ENCODE measurements at regions not wholly inside any gene's neighbourhood (a gene's known extent, or its start where the extent isn't known, plus 50 kb on each side); places are given as distances from the start of the nearest gene placed in this dataset.

DNA sequence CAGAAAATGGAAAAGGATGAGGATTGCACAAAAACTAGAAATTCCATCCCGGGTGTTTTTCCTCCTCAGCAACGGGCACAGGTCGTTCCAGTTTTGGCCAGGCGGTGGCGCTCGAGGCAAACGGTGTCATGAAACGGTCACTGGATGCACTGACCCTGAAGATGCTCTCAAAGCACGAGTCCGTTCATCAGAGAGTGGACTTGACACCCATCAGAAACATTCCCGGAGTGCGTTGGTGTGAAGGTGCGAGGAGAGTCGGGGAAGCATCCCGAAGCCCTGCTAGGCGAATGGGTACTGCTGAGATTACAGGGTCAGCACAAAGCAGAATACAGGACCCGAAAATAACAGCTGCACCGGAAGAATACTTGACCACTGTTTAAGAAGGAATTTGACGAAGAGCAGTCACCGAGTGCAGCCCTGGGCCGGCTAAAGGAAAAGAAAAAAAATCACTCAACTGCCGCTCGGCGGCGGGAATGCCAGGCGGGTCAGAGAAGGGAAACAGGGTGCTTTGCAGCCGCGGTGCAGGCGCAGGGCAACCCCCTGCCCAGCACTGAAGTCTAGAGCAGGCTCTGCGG lies 71.7 kb upstream of the ETS2 start:
- in situ Hi-C loops (cut with MboI; ENCODE audit: low sequenced_read_pairs) = no loop called here

DNA sequence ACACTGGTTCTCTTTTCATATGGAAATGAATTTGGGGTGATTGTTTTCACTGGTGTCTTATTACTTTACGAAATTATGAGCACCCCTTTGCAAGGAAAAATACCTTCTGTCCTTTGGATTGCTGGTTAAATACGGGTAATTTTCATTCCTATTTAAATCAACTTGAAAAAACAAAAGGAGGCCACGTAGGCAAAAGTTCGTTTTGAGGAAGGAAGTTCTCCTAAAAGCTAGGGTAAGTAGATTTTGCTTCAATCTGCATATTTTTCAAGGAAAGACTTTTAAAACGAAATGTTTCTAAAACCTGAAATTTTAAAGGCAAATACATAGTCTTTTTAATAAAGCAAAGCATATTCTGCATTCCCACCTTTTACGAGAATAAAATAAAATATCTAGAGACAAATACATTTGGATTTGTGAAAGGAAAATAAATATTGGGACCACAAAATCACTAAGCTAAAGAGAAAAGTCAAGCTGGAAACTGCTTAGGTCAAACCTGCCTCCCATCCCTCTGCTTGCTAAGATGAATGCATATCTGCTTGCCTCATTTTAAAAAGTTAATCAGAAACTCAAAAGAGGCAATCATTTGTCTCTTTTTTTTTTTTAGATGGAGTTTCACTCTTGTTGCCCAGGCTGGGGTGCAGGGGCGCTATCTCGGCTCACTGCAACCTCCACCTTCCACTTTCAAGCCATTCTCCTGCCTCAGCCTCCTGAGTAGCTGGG lies 70.9 kb upstream of the ETS2 start:
- in situ Hi-C loops (cut with MboI; ENCODE audit: low sequenced_read_pairs) = no loop called here

DNA sequence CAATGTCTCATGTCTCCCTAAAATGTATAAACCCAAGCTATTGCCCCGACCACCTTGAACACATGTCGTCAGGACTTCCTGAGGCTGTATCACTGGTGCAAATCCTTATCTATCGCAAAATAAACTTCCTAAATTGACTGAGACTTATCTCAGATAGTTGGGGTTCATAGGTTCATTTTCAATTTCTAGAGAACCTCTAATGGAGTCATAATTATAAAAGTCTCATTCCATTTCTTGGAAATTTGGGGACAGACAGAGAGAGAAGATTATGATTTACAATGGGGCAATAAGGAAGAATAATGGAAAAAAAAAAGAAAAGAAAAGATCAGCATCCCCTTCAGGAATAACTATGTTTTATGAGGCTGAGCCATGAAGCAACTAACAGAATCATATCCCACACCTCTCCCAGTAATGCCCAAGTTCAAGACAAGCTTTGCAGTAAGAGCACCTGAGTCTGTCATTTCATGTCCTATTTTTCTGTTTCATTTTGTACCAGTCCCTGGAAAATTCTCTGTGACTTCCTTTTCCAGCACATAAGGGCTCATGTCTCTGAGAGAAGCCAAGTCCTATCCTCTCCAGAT lies 70.0 kb upstream of the ETS2 start:
- in situ Hi-C loops (cut with MboI; ENCODE audit: low sequenced_read_pairs) = no loop called here

DNA sequence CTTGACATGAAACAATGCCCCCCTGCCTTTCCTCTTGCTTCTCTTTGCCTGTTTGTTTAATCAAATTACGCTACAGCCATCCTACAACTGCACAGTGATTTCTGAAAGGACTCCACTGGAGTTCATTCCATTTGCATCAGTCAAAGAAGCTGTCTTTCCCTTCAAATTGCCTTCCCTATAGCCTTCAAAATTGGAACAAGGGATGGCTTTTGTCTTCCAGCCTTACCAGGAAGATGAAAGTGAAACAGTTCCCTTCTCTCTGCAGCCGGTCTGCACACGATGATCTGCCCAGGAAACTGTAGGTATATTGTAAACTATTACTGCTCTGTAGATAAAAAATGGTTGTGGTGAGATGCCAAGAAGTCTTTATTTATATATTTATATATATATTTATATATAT lies 65.6 kb upstream of the ETS2 start:
- in situ Hi-C loops (cut with MboI; ENCODE audit: low sequenced_read_pairs) = loop anchor here (10.0 kb wide), 1 partner anchor 385 kb away; no protein-coding TSS in a partner anchor

DNA sequence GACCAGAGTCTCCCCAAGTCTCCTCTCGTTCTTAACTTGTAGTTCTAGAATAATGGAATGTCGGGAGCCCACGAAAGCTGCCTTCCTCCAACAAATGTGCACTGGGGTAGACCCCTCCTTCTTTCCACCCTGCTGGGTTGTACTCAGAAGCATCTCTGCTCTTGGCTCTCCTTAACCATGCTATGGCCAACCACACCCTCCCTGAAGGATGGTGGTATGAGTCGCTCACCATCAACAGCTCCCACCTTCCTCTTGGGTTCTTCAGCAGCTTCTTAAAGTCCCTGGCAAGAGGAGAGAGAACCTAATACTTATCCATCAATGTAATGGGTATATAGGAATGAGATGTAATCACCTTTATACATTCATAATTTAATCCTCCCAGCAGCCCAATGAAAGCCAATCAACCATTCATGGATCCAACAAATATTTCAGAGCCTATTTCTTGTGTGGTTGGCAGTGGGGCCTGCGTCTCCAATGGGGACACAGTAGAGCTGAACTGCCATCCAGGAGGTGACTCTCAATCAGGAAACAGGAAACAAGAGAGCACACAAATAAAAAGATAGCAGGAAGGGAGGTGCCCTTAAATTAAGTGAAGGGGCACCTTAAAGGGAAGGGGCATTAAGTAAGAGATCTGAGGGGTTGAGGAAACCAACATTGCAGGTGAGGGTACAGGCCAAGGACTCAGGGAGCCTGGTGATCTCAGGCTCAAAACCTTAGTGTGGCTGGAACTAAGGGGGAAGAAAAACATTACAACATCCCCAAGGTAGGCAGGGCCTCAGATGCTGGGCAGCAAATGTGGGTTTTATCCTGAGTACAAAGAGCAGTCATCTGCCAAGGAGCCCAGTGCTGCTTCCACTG lies 64.4 kb upstream of the ETS2 start:
- in situ Hi-C loops (cut with MboI; ENCODE audit: low sequenced_read_pairs) = loop anchor here (10.0 kb wide), 1 partner anchor 383 kb away; no protein-coding TSS in a partner anchor

DNA sequence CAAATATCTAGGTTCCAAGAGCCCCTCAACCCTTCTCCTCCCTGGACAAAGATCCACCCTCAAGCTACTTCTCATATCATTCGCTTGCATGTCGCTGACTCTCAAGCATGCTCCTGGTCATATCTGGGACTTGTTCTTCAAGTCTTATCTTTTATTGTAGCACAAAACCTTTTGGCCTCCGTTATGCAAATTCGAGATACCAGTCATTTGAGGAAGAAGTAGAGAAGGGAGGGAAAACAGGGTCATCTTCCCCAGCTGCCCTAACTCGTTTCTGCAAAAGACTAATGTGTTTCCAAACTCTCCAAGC lies 63.8 kb upstream of the ETS2 start:
- in situ Hi-C loops (cut with MboI; ENCODE audit: low sequenced_read_pairs) = loop anchor here (10.0 kb wide), 1 partner anchor 383 kb away; no protein-coding TSS in a partner anchor

DNA sequence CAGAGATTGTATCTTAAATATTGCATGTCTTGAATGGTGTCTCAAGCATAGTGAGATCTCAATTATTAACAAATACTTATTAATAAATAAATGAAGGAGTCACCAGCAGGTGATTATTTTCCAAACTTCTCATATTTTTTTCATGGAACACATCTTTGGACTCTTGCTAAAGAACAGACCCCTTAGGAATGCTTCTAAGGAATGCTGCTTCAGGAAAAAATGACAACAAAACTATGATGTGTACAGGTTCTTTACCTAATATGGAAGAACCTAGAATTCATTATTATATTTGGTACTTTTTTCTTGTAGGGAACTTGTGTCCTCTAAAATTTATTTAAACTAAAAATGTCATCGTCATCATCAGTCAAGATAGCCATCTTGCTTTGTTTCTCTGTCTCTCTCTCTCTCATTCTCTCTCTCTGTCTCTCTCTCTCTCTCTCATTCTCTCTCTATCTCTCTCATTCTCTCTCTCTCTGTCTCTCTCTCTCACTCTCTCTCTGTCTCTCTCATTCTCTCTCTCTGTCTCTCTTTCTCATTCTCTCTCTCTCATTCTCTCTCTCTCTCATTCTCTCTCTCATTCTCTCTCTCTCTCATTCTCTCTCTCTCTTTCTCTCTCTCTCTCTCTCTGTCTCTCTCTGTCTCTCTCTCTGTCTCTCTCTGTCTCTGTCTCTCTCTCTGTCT lies 63.0 kb upstream of the ETS2 start:
- in situ Hi-C loops (cut with MboI; ENCODE audit: low sequenced_read_pairs) = loop anchor here (10.0 kb wide), 1 partner anchor 382 kb away; no protein-coding TSS in a partner anchor

DNA sequence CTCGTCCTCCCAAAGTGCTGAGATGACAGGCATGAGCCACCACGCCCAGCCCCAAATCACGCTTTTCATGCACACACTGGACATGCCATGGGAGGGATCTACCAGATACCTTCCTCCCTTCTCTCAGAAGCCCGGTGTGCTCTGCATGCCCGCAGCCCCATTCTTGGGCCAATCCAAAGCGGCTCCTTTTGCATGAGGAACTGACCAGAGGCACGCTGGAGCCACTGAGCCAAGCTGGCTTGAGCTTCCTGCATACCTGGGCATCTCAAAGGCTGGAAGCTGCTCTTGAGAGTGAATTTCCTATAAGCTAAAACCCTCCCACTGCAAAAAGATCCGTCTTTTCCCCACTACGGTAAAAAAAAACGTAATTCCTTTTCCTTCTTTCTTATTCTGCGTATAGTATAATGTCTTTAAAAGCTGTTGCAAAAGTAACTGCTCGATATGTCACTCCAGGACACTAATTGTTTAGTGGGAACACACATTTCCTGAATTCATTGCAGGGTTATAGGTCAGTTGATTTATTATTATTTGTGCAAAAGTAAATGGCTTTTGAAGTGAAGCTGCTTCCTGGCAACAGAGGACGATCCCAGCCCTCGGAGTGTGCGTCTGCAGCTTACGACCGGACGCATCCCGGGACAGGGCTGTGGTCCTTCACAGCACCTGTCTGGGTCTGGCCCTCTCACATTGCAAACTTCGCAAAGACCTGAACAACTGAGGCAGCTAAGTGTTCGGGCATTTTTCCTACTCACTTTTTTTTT lies 61.8 kb upstream of the ETS2 start:
- in situ Hi-C loops (cut with MboI; ENCODE audit: low sequenced_read_pairs) = loop anchor here (10.0 kb wide), 1 partner anchor 381 kb away; no protein-coding TSS in a partner anchor

DNA sequence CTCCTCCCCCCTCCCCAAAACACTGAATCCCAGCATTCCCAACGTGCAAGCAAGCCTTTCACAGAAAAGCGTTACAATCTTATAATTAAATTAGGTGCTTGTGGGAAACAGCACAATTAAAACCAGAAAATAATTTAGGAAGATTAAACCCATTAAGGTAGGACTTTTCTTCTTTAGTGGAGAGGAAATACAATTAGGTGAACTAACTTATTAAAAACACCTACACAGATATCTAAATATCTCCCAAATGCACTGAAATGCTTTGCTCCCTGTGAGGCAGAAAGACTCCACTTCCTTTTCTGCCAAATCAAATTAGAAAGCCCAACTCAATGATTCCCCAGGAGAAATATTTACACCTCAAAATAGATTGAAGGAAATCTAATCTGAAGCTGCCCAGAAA lies 60.9 kb upstream of the ETS2 start:
- in situ Hi-C loops (cut with MboI; ENCODE audit: low sequenced_read_pairs) = loop anchor here (10.0 kb wide), 1 partner anchor 380 kb away; no protein-coding TSS in a partner anchor

DNA sequence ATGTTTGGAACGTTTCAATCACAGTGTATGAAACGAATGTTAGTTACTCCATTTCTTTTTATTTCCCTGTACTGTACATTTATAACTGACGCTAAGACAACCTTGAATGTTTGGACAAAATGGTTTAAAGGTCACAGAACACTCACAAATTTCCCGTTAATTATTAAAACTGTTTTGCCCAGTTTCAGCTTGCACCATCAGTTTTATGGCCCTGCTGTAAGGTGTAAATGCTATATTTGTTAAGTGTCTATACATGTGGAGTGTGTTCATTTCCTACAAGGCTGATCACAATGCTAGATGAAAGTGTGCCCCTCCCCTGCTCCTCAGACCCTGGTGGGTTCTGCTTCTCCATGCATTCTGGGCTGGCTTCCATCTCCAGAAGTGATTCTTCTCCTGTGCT lies 57.9 kb upstream of the ETS2 start:
- in situ Hi-C loops (cut with MboI; ENCODE audit: low sequenced_read_pairs) = loop anchor here (10.0 kb wide), 1 partner anchor 377 kb away; no protein-coding TSS in a partner anchor

DNA sequence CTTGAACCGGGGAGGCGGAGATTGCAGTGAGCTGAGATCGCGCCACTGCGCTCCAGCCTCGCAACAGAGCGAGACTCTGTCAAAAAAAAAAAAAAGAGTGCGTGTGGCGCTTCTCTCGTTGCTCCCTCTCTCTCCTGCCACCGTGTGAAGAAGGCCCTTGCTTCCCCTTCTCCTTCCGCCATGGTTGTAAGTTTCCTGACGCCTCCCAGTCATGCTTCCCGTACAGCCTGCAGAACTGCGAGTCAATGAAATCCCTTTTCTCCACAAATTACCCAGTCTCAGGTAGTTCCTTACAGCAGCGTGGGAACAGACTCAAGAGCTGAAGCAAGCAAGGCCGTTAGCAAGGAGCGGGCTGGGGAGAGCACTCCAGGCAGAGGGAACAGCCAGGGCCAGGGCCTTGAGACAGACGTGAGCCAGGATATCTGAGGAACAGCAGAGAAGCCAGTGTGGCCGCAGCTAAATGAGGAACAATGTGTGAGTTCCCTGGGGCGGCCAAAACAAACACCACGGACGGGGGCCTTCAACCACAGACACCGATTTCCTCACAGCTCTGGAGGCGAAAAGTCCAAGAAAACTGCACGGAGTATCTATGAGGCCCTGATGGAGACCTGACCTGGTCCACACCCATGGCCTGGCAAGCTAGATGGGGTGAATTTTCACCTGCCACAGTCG lies 54.2 kb upstream of the ETS2 start:
- in situ Hi-C loops (cut with MboI; ENCODE audit: low sequenced_read_pairs) = no loop called here

DNA sequence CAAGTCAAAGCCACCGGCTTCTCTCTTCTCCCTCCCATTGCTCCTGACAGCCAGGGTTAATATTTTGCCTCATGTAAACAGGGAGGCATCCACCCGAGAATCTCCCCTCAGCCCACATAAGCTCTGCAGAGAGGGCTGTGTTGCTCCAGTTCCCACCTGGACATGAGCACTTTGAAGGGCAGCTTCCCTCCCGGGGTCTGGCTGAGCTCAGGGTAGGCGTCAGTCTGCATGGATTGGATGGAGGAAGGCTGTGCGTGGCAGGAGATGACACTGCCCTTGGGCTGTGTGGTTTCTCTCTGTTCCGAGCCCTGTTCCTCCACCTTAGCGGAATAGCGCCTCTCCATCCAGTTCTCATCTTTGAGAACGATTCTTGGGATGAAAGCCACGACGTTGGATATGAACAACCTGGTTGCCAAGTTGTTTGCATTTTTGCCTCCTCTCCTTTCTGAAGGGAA lies 53.7 kb upstream of the ETS2 start:
- in situ Hi-C loops (cut with MboI; ENCODE audit: low sequenced_read_pairs) = no loop called here

DNA sequence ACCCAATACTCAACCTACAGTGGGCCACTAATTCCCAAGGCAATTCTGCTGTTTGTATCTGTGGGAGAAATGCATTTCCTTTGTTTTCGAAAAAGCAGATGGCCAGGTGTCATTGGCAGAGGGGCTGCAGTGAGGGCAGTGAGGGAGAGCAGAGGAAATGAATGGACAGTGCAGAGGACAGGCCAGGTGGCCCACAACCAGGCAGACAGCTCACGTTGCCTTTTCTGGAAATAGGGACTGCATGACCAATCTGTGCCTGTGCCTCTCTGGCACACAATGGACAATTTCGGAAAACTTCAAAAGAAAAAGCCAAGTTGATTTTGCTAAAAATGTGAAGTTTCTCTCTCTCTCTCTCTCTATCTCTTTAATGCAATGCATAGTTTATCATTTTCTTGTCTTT lies 52.6 kb upstream of the ETS2 start:
- in situ Hi-C loops (cut with MboI; ENCODE audit: low sequenced_read_pairs) = no loop called here

DNA sequence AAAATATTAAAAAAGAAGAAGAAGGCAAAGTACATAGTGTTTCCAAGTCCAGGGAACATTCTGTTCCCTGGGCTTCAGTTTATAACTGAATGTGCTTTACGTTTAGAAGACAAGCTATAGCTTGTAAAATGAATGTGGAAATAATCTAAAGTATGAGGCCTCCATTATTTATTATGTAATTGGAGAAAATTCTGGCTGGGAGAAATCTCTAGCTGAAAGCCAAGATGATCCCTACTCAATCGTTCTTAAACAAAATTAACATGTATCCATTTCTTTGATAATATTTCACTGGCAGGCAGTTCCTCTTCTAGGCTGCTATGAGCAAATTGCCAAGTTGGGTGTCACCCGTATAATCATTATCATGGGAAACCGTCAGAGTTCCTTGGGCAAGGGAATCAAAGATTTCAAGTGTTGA lies 52.2 kb upstream of the ETS2 start:
- in situ Hi-C loops (cut with MboI; ENCODE audit: low sequenced_read_pairs) = no loop called here

Data from HL-60/S4 treated with phorbol 12-myristate 13-acetate at 8.2 ng/mL for 4 days and 3 days (cell line).